NOMO-1 (cell line): ENCODE measurements at regions not wholly inside any gene's neighbourhood (a gene's known extent, or its start where the extent isn't known, plus 50 kb on each side); places are given as distances from the start of the nearest gene placed in this dataset.

Experiments
- DNase-seq, 2 experiments: peaks; one replicate each; lab custom pipeline; 2025; ENCODE audit not compliant: unreplicated experiment in 2 of 2; lab: John Stamatoyannopoulos, UW

DNA sequence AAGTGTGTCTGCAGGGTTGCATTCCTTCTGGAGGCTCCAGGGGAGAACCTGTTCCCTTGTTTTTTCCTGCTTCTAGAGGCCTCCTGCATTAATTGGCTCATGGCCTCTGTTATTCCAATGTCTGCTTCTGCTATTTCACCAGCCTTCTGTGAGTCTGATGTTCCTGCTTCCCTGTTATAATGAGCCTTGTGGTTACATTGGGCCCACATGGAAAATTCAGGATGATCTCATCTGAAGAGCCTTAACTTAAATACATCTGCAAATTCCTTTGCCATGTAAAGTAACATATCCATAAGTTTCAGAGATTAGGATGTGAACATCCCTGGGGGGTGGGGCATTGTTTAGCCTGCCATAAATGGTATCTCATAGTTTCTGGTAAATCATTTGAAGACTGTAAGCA, 181.1 kb downstream of the RWDD3 start:
- no peak for DNase-seq

DNA sequence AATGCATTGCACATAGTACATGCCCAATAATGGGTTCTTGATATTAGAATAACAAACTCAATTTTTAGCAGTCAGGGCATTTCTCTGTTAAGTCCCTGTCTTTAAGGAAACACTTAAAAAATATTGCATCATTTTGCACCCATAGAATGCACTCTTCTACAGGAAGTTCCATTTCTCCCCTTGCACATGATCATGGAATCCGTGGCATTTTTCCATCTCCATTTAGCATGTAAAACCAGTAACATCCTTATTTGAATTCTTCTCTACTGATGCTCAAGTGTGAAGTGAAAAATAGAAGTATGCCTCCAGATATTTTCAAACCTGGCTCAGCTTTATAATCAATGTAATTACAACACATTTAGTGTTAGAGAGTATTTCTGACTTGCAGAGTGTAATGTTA, 192.8 kb downstream of the RWDD3 start:
- DNase-seq: no peak

DNA sequence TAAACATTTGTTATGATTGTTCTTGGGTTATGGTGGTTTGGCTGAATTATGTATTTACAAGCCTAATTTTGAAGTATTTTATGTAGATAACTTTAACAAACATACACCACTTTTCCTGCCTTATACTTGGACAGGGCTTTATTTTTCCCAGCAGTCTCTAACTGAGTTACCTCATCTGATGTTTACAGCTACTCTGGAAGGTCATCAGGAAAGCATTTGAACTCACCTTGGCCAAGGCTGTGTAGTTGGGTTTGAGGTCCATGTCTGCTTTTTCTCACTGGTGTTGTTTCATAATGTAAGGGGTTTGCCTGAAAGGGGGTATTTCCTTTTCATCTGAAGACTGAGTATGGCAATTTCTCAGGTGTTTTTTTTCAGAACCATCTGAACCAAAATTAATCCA, 193.5 kb downstream of the RWDD3 start:
- no peak for DNase-seq

DNA sequence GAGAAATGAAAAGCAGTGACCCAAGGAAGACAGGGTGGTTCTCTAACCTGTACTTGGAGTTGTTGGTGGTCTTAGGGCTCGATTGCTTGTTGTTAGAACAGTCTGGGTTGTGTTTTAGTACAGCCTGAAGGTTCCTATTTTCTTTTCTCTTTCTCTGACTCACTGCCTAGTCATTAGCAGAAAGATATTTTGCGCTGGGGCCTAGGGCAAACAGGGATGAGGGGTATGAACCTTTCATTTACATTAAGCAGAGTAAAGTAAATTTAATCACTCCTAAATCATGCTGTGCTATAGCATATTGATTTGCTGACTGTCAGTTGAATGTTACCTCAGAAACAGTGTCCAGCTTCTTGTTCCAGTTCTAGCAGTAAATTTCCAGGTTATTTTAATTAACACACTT, 197.2 kb downstream of the RWDD3 start:
- no peak for DNase-seq

DNA sequence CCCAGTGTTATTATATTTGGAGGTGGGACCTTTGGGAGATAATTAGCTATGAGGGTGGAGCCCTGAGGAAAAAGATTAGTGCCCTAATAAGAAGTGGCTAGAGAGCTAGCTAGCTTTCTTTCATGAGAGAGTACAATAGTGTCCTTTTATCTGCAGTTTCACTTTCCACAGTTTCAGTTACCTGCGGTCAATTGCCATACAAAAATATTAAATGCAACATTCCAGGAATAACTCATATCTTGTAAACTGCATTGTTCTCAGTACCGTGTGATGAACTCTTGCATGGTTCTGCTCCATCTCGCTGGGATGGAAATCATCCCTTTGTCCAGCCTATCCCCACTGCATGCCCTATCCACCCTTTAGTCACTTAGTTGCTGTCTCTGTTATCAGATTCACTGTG, 201.6 kb downstream of the RWDD3 start:
- no peak for DNase-seq

DNA sequence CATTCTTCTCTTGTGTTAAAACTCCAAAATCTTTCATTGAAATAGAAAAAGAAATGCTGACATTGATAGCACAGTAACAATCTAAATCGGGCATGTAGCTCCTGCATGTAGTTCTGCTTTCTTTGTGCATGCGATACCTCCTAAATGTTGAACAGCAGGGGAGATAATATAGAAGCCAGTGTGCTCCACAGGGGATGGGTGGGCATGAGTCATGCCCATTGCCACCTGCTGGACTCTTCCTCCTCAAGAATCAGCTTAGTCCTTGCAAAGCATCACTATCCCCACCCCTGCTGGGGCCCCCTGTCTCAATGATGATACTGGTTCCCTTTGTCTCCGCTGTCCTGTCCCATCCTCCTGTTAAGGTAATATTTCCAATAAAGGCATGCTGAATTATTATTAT, 203.0 kb downstream of the RWDD3 start:
- no peak for DNase-seq

DNA sequence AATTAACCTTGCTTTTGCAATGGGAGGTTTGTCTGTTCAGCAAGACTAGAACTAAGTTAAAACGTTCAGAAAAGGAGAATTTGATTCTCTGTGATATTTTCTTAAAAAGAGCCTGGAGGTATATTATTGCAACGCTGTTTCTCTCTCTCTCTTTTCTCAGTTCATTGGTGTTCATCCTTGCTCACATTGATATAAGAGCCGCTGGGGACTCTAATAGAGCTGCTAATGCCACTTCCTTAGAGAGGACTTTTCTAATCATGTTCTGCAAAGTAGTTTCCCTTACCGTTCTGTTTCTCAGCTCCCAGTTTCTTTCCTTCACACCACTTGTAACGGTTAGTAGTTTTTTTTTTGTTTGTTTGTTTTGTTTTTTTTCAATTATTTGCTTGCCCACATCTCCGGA, 203.8 kb downstream of the RWDD3 start:
- no peak for DNase-seq

DNA sequence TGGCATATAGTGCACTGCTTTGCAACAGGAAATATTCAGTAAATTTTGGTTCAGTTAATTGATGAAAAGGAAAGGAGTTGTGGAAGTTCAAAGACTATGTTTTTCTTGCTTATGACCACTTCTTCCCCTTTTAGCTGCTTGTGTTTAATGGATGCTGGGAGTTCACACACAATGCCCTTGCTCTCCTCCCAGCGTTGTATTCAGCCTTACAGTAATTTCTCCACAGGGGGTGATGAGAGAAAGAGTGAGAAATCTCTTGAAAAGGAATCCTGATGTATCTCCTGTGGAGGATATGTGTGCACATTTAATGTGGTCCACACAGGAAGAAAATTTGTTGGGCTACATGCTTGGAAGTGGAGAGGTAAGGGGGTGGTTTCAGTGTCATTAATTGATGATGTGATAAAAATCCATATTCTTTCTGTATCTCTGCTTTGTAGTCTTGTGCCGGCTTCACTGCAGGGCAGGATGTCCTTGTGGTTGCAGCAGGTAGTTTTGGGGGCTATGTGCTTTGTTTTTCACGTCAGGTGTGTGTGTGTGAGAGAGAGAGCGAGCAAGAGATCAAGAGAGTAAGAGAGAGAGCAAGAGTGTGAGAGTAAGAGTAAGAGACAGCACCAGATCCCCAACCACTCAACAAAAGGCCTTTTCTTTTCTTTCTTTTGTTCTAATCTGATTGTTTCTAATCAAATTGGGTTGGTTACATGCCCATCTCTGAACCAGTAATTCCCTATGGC, 204.4 kb downstream of the RWDD3 start:
- no peak for DNase-seq

DNA sequence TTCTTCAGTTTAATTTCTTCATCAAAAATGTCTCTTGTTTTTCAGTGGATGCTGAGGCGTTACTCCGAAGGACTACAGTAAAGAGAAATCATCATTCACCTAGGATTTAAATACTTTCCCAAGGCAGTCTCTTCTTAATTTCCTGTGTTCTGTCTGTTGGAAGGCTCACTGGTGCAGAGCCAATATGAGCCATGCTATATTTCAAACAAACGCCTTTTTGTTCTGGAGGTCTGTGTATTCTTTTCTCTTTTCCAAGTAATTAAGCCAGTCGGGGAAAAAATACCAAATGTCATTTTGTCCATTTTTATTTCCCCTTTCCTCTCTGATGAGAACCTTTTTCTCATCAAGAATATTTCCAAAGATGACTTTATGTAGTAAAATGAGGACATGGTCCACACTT, 206.5 kb downstream of the RWDD3 start:
- DNase-seq: no peak

DNA sequence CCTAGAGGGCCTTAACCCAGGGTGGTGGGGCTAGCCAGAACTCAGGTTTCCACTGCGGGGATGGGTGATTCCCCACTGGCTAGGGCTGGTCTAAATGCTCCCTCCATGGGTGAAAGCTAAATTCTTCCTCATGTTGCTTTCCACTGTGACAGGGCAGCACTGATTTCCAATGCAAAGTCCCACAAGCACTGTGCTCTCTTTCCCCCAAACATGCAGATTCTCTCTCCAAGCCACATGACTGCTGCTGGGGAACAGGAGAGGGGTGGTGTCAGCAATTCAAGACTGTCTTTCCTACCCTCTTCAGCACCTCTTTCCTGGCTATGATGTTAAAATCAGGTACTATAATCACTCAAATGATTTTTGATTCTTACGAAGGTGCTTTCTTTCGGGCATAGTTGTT, 215.5 kb downstream of the RWDD3 start:
- DNase-seq: no peak

DNA sequence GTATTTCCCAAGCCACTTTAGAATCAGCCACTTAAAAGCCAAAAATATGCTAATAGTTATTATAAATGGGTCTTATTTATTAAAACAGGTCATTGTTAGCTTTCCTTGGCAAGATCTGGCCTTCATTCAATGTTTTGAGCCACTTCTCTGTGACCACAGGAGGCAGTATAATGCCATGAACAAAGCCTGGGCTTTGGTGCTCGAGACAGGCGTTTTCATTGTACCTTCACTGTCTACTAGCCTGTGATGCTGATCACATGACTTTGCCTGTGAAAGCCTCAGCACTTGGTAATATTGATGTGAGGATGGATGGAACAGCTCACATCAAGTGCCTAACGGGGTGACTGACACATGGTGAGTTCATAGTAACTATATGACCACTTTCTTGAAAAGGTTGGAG, 217.0 kb downstream of the RWDD3 start:
- no peak for DNase-seq

DNA sequence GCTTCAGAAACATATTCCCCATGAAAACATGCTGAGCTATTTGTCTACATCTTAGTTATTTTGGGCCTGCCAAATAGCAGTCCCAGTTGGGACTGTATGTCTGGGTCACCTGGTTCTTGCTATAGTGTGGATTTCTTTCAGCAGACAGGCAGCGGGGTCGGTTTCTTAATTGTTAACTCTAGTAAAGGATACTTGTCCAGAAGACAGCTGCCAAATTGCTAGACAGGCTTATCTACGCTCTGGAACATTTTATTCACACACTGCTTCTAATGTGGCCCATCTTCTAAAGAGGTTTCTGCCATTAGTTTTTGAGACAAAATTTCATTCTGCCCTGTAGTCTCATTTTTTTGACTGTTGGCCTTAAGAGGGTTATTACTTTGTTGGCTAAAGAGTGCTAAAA, 217.9 kb downstream of the RWDD3 start:
- no peak for DNase-seq

DNA sequence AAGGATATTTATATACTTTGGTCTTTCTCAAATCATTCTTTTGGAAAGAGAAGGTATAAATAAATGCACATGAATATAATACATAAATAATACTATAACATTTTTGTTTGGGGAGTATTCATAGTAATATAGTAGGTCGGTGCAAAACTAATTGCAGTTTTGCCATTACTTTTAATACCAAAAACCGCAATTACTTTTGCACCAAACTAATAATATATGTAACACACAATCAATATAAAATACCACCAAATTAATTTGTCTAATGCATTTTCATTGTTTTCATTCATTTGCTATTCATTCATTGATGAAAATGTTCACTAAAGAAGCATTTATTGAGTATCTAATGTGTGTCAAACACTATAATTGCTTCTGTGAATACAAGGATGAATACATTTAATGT, 219.0 kb downstream of the RWDD3 start:
- DNase-seq: no peak

DNA sequence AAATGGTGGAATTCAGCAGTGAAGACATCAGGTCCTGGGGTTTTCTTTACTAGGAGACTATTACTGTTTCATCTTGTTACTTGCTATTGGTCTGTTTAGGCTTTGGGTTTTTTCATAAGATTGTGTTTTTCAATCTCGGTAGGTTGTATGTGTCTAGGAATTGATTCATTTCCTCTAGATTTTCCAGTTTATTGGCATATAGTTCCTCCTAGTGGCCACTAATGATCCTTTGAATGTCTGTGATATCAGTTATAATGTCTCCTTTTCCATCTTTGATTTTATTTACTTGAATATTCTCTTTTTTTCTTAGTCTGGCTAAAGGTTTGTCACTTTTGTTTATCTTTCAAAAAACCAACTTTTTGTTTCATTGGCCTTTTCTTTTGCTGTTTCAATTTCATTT, 233.0 kb downstream of the RWDD3 start:
- DNase-seq: no peak

DNA sequence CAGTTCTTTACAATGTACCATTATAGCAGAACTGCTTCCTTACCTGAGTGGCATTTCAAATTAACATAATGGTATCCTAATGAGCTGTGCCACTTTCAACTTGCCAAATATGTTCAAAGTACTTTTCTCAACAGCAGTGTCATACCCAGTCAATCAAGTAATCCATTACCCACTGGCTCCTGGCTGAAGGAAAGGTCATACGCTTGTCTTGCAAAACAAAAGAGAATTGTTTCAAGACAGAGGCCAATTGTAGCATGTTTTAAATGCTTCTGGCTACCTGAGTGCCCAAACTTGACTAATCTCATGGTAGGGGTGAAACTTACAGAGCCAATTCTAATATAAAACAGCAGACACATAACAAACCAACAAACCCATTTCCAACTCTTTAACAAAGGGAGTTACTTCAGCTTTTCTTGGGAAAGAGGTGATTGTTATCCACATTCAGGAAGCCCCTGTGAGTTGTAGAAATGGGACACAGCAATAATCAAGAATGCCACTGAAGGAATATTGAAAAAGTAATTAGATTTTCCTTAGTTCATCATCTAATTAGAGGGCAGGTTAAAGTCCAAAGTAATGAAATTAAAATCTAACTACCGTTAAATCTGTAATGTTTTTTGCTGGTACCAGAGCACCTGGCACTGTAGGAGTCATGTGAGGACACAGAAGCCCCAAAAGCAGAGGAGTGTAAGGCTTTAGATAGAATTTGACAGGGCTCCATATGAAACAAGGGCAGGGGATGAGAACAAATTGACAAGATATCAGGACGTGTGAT, 241.9 kb downstream of the RWDD3 start:
- DNase-seq: no peak

DNA sequence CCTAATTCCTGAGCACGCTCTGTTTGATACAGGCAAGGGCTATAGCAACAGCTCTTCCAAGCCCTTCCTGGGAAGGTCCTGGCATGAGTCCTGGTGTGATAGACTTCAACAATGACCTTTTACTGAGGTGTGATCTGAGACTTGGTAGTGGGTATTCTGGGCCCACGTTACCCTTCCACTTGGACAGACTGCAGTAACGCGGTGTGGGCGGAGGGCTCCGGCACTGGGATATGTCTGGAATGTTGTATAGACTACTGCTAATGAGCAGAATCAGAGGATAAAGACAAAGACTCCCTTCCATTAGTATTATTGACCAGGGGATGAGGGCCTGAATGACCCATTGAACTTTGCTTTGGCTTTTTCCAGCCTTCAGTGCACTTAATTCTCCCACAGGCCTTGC, 262.3 kb downstream of the RWDD3 start:
- DNase-seq: no peak

DNA sequence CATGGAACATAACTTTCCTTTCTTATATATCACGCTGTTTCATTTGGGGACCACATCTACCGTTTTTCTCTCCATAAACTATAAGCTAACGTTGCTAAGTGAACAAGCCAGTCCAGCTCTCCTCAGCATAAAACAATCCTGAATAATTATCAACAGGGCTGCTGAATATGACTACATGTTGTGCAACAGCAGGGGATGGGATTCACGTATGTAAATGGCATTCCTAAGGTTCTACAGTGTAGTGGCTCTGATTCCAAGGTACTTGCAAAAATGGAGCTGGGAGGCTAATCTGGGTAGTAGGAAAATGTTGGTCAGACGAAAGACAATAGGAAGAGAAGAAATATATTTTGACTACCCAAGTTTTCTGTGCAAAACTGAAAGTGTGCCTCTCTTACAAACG, 262.8 kb downstream of the RWDD3 start:
- no peak for DNase-seq

DNA sequence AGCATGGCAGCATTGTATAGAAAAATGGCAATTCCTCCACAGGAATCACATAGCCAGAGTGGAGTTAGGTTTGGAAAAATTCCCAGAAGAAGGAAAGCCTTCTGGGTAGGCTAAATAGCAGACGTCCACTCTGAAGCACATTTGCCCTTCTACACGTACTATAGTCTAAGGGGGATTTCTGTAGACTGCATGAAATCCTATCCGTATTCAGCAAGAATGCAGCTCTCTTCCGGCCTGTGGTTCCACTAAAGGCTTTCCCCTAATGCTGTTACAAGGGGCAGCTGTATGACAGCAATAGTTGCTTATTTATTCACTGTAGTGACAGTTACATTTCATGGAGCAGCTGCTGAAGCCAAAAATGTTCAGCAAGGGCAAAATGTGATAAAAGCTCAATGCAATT, 263.6 kb downstream of the RWDD3 start:
- no peak for DNase-seq

DNA sequence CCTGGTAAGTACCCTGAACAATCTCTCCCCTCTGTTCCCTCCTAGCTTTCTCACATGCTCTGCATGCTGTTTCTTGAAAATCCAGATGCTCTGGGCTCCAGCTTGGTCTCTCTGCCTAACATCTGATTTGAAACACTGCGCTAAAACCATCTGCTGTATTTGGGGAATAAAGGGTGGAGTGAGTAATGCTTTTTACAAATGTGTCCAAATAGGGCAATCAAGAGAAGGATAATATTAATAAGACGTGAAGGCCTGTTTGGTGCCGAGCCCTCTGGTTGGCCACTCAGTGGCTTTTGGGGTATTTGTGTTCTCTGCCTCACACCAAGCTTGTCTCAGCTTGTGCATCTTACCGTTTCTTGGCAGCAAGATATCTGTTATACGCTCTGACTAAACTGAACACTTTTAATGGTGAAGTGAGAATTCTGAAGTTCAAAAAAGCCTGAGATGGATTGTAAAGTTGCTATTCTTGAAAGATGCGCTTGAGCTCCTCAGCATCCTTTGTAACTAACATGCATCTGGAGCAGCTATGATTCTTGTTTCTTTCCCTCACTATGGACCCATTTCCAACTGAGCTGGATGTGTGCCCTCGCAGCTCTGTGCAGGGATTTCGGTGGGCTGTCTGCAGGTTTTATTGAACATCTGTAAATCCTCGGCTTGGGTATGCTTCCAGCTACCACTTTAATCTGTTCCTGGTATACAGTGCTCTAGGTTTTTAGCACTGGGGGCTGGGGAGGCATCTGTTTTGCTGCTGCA, 269.4 kb downstream of the RWDD3 start:
- DNase-seq: no peak

DNA sequence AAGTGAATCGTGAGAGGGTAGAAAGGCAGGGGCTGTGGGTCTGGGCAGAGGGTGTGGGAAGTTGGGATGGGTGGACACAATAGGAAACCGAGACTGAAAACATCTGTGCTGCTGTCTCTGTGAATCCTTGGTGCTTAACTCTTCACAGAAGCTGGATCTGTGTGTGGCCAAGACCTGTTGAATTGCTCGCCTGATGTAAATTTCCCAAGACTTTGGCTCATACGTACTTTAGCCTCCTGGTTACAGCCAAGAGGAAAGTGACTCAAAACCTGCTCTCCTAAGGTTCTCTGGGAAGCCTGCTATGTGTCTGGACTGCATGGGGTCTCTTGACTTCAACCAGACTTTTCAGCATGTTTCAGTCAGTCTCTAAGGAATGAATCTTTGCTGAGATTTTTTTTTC, 270.3 kb downstream of the RWDD3 start:
- no peak for DNase-seq

DNA sequence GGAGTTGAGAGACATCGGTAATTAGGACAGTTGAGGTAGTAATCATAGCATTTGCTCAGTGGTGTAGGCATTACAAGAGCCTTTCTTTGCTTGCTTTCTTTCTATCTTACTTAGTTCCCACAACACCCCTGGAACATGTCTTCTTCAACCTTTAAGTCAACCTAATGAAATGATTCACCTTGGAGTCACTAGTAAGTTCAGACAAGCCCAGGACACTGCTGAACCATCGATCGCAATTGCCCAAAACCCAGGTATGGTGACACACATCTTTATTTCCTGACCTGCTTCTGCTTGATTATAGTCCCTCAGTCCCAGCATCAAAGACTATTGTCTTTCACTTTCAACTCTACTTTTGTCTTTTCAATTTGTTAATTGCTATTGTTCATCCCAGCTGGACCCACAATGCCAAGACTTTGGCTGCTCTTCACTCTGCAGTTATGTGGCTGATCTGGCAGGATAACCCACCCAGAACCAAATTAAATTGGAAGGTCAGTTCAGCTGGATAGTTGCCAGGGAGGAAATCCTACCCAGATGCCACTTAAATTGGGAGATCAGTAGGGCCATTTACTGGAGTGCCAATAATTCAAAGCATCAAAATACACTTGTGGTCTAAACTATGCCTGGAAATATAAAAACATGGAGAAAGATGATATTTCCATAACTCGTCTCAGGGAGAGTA, 272.9 kb downstream of the RWDD3 start:
- no peak for DNase-seq
